Vagina (tissue), 2 donors: ENCODE measurements at regions not wholly inside any gene's neighbourhood (a gene's known extent, or its start where the extent isn't known, plus 50 kb on each side); places are given as distances from the start of the nearest gene placed in this dataset.

Source experiments
- POLR2A ChIP-seq, 2 donors: fragments of 450-650 bp; IDR thresholded peaks; one replicate each; pipeline ENCODE4 v1.6.1; 2017; ENCODE audit warnings: antibody characterized with exemption in 2 of 2, mild to moderate bottlenecking in 2 of 2, moderate library complexity in 2 of 2
- TF ChIP-seq, protein P1 (sequence below), 3 experiments: fragments of 450-650 bp in 2 of 3; fragments of 200-600 bp in 1 of 3; sonication (generic) in 1 of 3; IDR thresholded peaks; one replicate each; pipeline ENCODE4 v1.5.1; 2017 to 2019; ENCODE audit warnings: antibody characterized with exemption in 3 of 3, mild to moderate bottlenecking in 2 of 3, moderate library complexity in 2 of 3

DNA sequence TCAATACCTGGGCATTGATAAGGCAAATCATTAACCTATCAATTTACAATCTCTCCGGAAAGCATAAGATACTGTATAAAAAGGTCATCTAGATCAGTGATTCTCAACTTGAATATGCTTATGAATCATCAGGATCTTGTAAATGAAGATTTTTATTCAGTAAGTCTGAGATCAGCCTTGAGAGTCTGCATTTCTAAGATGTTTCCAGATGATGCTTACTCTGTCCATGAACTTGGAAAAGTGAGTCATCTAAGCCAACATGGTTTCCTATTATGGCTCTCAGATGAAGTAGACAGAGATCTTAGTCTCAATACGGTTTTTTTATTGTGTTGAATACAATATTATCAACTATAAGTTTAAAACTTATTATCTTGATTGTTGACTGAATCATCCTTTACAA lies 226.4 kb upstream of the KIRREL3 start:
- TF ChIP-seq, protein P1, sequence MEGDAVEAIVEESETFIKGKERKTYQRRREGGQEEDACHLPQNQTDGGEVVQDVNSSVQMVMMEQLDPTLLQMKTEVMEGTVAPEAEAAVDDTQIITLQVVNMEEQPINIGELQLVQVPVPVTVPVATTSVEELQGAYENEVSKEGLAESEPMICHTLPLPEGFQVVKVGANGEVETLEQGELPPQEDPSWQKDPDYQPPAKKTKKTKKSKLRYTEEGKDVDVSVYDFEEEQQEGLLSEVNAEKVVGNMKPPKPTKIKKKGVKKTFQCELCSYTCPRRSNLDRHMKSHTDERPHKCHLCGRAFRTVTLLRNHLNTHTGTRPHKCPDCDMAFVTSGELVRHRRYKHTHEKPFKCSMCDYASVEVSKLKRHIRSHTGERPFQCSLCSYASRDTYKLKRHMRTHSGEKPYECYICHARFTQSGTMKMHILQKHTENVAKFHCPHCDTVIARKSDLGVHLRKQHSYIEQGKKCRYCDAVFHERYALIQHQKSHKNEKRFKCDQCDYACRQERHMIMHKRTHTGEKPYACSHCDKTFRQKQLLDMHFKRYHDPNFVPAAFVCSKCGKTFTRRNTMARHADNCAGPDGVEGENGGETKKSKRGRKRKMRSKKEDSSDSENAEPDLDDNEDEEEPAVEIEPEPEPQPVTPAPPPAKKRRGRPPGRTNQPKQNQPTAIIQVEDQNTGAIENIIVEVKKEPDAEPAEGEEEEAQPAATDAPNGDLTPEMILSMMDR (IDR thresholded peaks at IDR 0.05): no peak
- TF ChIP-seq POLR2A (IDR thresholded peaks at IDR 0.05): no peak
